Stimulated activated CD8-positive, alpha-beta memory T cell treated with anti-CD3 and anti-CD28 coated beads, Interleukin-7, amount 100 ng/mL, for 48 hours (primary cell): ENCODE measurements at regions not wholly inside any gene's neighbourhood (a gene's known extent, or its start where the extent isn't known, plus 50 kb on each side); places are given as distances from the start of the nearest gene placed in this dataset.
"Not testable (repeated sequence)": the region's sequence is repeated elsewhere in the genome, so short reads cannot be mapped to it uniquely, and the experiment has no call there.

Experiments used
- DNase-seq, 2 donors: peaks; one replicate each; pipeline ENCODE4 v3.0.0-alpha.2; 2020; ENCODE audit warnings: low read depth in 1 of 2; ENCODE audit errors: extremely low read depth in 1 of 2

DNA sequence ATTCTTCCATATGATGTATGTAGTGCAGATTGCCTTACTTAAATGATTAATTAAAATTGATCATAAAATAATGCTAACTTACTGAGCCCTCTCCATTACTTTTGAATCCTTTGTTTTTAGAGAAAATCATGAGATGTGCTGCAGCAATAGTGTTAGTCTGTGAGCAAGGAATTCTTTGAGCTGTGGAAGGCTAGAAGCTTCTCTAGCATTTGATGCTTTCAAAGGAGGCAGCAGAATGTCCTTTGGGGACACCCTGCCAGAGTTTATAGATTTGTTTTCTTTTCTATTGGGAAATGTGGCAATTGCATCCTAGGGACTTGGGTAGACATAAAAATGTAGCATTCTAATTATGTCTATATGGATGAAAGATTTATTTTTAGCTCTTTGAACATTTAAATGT lies 284.1 kb upstream of the SMIM30 start:
- no peak for DNase-seq

- no peak for DNase-seq
These were observed 283.7 kb upstream of the SMIM30 start for GRCh38 chr7:113402005-113402404.

DNA sequence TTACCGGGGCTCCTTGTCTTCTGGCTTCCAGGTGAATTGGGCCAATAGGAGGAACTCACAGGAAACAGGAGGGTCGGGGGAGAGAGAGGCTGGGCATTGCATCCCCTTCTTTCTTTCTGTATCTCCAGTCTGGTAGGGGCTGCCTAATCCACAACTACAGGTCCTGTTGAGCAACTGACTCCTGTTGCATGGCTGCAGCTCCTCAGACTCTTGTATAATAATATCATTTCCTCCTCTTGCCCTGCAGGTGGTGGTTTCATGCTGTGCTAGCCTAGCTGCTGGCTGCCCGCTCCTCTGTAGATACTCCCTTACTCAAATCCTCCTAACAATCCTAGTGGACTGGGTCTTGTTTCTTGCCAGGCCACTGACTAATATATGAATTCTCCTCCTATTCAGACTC lies 276.5 kb upstream of the SMIM30 start:
- DNase-seq = no peak

GRCh38 chr7:113392841-113393540 lies 274.6 kb upstream of the SMIM30 start:
- DNase-seq = no peak

- no peak for DNase-seq
These were observed 274.1 kb upstream of the SMIM30 start for GRCh38 chr7:113392421-113392820.

GRCh38 chr7:113389112-113389646 lies 270.8 kb upstream of the SMIM30 start:
- no peak for DNase-seq

DNA sequence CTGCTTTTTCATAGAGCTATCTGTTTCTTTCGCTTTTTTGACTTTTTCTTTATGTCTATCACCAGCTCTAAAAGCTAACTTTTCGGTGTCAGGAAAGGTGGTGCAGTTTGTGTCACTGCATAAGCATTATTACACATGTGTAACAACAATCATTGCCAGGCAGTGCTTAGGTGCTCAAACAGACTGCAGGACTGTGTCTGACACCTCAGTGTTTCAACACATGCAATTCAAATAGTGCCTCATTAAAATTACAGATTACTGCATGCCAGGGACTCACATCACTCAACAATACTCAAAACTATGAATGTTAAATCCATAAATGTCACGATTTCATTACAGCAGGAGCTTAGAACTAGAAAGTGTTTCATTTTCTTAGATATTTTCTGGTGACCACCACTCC lies 265.3 kb upstream of the SMIM30 start:
- DNase-seq = no peak

DNA sequence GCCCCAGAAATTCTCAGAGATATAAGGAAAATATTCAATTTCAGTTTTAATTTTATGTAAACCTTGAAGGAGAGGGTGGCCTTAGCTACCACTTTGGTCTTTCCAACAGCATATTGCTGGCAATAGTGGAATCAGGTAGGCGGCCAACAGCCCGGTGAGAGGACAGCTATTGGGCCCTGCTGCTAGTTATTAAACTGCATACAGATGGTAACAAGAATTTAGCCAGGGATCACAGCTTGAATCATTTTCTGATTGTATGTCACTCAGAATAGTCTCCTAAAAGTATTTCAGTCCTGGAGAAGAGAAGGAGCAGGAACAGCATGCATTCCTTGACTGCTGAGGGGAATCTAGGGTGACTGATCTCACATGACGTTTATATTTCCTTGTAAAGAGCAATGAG lies 261.4 kb upstream of the SMIM30 start:
- no peak for DNase-seq

GRCh38 chr7:113374955-113375354 lies 256.6 kb upstream of the SMIM30 start:
- DNase-seq = no peak

DNA sequence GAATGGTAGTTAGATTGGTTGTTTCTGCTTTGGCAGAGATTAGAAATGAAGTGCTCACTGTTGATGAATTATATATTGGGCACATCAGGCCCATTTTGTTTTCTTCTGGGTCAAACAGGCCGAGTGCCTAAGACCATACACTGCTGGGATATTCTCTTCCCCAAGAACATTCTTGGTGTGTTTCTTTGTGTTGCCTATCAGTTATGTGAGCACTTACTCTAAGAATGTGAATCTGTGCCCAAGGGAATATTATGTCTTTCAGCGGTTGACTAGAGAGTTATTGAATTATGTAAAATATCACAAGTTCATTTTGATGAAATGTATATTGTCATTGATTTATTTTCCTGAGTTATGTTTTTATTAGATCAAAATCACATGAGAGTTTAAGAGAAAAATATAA lies 255.5 kb upstream of the SMIM30 start:
- DNase-seq = no peak

GRCh38 chr7:113371416-113372043 lies 253.2 kb upstream of the SMIM30 start:
- no peak for DNase-seq

DNA sequence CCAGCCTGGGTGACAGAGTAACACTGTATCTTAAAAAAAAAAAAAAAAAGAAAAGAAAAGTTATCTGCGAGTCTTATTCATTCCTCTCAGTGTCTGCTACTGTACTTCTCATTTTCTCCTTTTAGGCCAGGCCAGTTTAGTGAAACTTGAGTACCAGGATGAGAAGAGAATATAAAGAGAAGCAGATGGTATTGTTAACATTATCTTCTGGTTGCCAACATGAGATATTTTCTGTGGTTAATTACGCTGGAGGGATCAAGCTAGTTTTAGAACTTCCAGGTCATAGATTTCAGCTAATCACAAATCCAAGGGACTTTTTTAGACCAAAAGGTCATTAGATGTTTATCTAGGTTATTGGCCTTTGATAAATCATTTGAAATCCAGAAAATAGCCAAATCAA lies 252.6 kb upstream of the SMIM30 start:
- DNase-seq = no peak

GRCh38 chr7:113368256-113368655 lies 249.9 kb upstream of the SMIM30 start:
- DNase-seq = no peak

DNA sequence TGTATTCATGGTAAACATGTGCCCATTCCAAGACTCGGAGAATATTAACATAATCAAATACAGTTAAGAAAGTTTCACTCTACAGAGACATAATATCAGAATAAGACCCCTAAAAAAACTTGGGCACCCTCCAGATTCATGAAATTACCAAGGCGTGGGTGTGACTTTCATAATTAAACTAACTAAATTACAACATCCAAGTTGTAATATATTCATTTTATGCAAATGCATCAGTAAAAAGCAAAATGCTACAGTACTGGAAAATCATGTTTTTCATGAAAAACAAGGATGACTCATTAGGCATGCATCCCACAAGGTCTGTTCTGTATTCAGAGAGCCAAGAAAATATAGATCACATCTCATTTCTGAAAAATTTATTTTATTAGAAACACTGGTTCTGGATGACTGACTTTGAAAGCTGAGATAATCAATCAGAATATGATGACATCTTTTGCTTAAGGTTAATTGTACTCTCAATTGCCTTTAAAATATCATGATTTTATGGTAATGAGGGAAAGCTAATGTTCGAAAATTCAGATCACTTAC lies 248.8 kb upstream of the SMIM30 start:
- DNase-seq = no peak

DNA sequence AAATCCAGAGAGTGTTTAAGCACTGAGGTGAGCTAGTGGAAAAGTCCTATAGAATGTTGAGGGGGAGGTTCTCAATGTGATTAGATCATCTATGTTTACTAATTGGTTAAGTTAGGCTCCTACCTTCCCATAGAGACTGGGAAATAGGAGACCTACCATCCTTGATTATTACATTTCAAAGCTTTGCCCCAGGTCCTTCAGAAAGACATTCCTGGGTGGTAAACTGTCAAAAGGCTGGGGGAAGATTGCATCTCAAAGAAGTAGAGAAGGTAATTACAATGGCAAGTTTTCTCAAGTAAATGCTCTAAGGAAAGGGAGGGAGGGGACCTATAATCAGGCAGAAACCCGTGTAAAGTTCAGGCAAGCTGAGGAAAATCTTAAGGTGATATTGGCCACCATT lies 247.8 kb upstream of the SMIM30 start:
- no peak for DNase-seq

DNA sequence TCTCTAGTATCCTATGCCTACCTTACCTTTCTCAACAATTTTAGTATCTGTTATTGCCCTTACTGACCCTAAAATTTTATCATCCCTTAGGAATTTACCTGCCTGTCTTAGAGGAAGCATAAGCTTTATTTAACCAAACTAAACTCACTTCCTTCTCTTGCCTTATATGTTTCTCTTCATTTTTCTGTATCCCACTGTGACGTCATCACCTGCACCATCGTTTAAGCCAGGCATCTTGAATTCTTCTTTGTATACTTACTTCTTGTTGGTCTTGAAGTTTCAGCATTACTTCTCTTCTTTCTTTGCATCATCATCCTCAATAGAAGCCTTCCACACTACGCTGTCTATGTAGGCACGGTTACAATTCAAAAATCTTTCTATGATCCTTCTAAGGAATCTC lies 231.0 kb upstream of the SMIM30 start:
- no peak for DNase-seq

- no peak for DNase-seq
These were observed 221.3 kb upstream of the SMIM30 start for GRCh38 chr7:113339661-113340060.

GRCh38 chr7:113338071-113338696 lies 219.8 kb upstream of the SMIM30 start:
- no peak for DNase-seq

DNA sequence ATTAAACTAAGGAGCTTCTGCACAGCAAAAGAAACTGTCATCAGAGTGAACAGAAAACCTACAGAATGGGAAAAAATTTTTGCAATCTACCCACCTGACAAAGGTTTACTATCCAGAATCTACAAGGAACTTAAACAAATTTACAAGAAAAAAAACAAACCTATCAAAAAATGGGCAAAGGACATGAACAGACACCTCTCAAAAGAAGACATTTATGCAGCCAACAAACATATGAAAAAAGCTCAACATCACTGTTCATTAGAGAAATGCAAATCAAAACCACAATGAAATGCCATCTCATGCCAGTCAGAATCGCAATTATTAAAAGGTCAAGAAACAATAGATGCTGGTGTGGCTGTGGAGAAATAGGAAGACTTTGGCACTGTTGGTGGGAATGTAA lies 218.5 kb upstream of the SMIM30 start:
- DNase-seq = not testable (repeated sequence)

- no peak for DNase-seq
These were observed 213.0 kb upstream of the SMIM30 start for GRCh38 chr7:113331155-113331898.

- no peak for DNase-seq
These were observed 202.8 kb upstream of the SMIM30 start for GRCh38 chr7:113321201-113321600.
